RWPE1 (cell line): ENCODE measurements at regions not wholly inside any gene's neighbourhood (a gene's known extent, or its start where the extent isn't known, plus 50 kb on each side); places are given as distances from the start of the nearest gene placed in this dataset.

Experiments used
- CTCF ChIA-PET: fragments of 350-600 bp; sonication (Branson Sonifier 250); formaldehyde crosslinking; extraction: SDS; loops from one replicate; lab custom pipeline; 2021; lab: Yijun Ruan, JAX
- POLR2A ChIA-PET: fragments of 400-600 bp; formaldehyde crosslinking; extraction: SDS; loops from one replicate; lab custom pipeline; 2020; ENCODE audit warnings: antibody characterized with exemption; ENCODE audit not compliant: low non-redundant PET; lab: Yijun Ruan, JAX
- DNase-seq: peaks from one replicate; pipeline ENCODE4 v3.0.0; 2012; ENCODE audit warnings: low spot score
- H3K27ac ChIP-seq: fragments of 450-650 bp; 2 replicates; pipeline ENCODE4 v1.5.1; 2017
- CTCF ChIP-seq: fragments of 450-650 bp; conservative IDR thresholded peaks from 2 replicates; pipeline ENCODE4 v1.5.1; 2017; ENCODE audit warnings: low read depth, mild to moderate bottlenecking

DNA sequence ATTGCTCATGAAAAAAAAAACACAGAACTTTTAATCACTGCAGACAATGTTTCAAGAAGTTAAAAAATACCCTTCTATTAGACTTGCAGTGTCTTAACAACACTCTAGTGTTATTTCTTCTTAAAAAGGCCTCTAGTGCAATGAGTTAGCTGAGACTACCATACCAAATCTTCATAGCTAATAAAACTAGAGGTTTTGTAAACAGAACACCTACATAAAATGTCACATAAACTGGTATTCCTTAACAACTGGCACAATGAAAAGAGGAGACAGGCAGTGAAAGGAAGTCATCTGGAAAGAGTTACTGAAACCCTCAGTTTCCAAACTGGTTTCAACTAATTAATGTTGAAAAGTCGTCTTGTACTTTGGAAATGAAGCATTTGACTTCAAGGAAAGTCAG, 394.2 kb upstream of the PMFBP1 start:
- CTCF ChIA-PET, result no interaction called here
- TF ChIP-seq CTCF, result no peak
- no peak for DNase-seq
- POLR2A ChIA-PET, result no interaction called here
- H3K27ac ChIP-seq, result no peak overlapping the region

- CTCF ChIA-PET, result interaction anchor here (0.7 kb wide), 1 partner anchor 1528 kb away, joined by 3 read pairs; no protein-coding TSS in a partner anchor
- no peak overlapping the region for H3K27ac ChIP-seq
- no peak for DNase-seq
- POLR2A ChIA-PET, result no interaction called here
- no peak for TF ChIP-seq CTCF
Observed at GRCh38 chr16:72565106-72565505, 393.2 kb upstream of the PMFBP1 start.

DNA sequence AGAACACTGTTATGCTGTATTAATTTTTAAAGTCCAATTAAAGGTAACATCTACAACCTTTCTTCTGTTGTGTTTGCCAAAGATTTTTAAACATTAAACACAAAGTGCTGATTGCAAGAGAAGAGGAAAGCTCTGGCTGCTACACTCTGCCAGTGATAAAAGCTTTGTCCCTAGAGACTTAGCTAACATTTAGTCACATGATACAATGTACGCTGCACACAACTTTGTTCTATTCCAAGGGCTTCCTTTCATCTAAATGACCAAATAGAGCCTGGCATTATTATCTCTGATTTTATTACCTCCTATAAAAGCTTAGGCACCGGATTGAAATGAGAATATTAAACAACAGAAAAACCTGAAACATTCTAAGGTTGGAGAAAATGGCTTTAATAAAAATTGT, 388.7 kb upstream of the PMFBP1 start:
- TF ChIP-seq CTCF, result no peak
- ChIA-PET POLR2A (no interaction called here), CTCF (interaction anchor here (0.6 kb wide), 1 partner anchor 1333 kb away, joined by 3 read pairs; no protein-coding TSS in a partner anchor)
- no peak for DNase-seq
- H3K27ac ChIP-seq, result no peak overlapping the region

DNA sequence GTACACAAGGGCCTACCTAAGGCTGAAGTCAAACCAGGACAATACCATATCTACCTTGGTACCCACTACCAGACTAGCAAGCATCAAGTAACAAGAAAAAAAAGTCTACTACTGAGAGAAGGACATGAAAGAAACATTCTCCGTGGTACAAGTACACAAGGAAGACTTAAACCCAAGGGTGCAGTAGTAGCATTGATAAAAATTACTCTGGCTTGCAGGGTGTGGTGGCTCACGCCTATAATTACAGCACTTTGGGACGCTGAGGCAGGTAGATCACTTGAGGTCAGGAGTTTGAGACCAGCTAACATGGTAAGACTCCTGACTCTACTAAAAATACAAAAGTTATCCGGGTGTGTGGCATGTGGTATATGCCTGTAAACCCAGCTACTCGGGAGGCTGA, 386.5 kb upstream of the PMFBP1 start:
- no peak for TF ChIP-seq CTCF
- CTCF ChIA-PET, result no interaction called here
- DNase-seq, result no peak
- POLR2A ChIA-PET, result no interaction called here
- no peak overlapping the region for H3K27ac ChIP-seq

GRCh38 chr16:72554935-72555334, 383.0 kb upstream of the PMFBP1 start:
- no peak overlapping the region for H3K27ac ChIP-seq
- ChIA-PET POLR2A (no interaction called here), CTCF (interaction anchor here (0.6 kb wide), 1 partner anchor 57 kb away, joined by 3 read pairs; no protein-coding TSS in a partner anchor)
- no peak for DNase-seq
- TF ChIP-seq CTCF, result no peak

DNA sequence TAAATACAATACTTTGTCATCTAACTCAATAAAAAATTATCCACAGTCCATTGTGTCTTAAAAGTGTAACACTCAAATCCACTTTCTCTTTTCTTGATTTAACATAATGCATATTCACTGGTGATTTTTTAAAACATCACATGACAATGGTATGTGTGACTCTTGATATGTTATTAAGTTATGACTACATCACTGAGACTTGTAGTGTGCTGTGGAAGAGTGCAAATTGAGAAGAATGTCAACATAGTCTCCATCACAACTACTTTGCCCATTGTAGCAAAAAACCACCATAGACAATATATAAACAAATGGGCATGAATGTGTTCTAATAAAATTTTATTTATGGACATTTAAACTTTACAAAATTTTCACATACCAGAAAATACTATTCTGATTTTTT, 380.7 kb upstream of the PMFBP1 start:
- CTCF ChIA-PET, result no interaction called here

More for the DNA sequence above, 380.7 kb upstream of the PMFBP1 start:
- no peak overlapping the region for H3K27ac ChIP-seq
- no peak for TF ChIP-seq CTCF
- DNase-seq, result no peak
- POLR2A ChIA-PET, result no interaction called here
